ENCODE measurements at regions not wholly inside any gene's neighbourhood (a gene's known extent, or its start where the extent isn't known, plus 50 kb on each side); places are given as distances from the start of the nearest gene placed in this dataset.
"Not testable (repeated sequence)": the region's sequence is repeated elsewhere in the genome, so short reads cannot be mapped to it uniquely, and the experiment has no call there.

- no peaks in the 10 kb centered on the region for H3K4me1 ChIP-seq
- no peak overlapping the region for H3K27ac ChIP-seq
- intact Hi-C loops (cut with DNase I): no loop called here
- no peaks in the 10 kb centered on the region for H3K9me3 ChIP-seq
- no peak for ATAC-seq
- no peak overlapping the region for H3K4me3 ChIP-seq
- no peaks in the 10 kb centered on the region for H3K27me3 ChIP-seq
- no peak for DNase-seq
- no peaks in the 10 kb centered on the region for H3K36me3 ChIP-seq
- no peak for TF ChIP-seq CTCF (IDR thresholded peaks at IDR 0.05)
Observed at GRCh38 chr12:74241341-74241740, 296.3 kb upstream of the ATXN7L3B start.

DNA sequence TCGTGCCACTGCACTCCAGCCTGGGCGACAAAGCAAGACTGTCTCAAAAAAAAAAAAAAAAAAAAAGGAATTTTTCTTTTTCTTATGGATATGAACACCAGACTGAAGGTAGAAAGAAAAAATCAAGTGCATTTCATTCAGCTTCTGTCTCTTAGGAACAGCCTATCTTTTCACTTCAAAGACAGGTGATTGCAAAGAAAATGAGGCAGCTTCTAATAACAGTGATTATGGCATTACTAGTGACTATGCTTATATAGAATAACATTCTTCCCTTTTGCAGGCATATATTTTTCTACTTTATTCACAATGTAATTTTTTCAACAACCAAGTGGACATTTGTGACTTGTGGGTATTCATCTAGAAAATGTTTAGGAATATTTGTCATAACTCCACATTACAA, 295.5 kb upstream of the ATXN7L3B start:
- H3K27ac ChIP-seq: no peak overlapping the region
- no peaks in the 10 kb centered on the region for H3K27me3 ChIP-seq
- no peak overlapping the region for H3K4me3 ChIP-seq
- DNase-seq (no peak), ATAC-seq (no peak)
- H3K4me1 ChIP-seq: no peaks in the 10 kb centered on the region
- intact Hi-C loops (cut with DNase I): no loop called here
- no peaks in the 10 kb centered on the region for H3K36me3 ChIP-seq
- no peak for TF ChIP-seq CTCF (IDR thresholded peaks at IDR 0.05)
- H3K9me3 ChIP-seq: no peaks in the 10 kb centered on the region

DNA sequence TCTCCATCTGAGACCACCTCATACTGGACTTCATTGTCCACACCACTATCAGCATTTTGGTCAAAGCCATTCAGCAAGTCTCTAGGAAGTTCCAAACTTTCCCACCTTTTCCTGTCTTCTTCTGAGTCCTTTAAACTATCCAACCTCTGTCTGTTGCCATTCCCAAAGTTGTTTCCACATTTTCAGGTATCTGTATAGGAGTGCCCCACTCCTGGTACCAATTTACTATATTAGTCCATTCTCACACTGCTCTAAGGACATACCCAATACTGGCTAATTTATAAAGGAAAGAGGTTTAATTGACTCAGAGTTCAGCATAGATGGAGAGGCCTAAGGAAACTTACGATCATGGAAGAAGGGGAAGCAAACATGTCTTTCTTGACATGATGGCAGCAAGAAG, 292.2 kb upstream of the ATXN7L3B start:
- ATAC-seq (no peak), DNase-seq (no peak)
- Histone ChIP-seq H3K4me3 (no peak overlapping the region), H3K36me3 (no peaks in the 10 kb centered on the region), H3K9me3 (no peaks in the 10 kb centered on the region), H3K27me3 (no peaks in the 10 kb centered on the region), H3K27ac (no peak overlapping the region), H3K4me1 (no peaks in the 10 kb centered on the region)
- intact Hi-C loops (cut with DNase I): no loop called here
- TF ChIP-seq CTCF (IDR thresholded peaks at IDR 0.05): no peak

DNA sequence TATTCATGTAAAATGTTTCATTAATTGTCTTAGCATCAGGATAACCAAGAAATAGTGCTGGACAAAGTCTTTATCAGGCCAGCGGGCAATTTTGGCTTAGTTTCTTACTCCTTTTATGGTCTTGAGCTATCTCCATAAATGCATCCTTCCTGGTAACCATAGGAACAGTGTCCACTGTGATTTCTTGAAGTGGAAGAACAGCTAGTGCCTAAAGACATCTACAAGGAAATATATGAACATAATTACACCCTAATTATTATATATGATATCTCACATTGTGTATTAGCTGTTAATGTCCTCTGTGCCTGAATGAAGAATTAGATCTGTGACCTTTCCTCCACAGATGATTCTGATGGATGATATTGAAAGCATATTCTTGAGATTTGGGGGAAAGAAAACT, 286.7 kb upstream of the ATXN7L3B start:
- no peak for TF ChIP-seq CTCF (IDR thresholded peaks at IDR 0.05)
- H3K27me3 ChIP-seq: no peaks in the 10 kb centered on the region
- H3K27ac ChIP-seq: no peak overlapping the region
- H3K9me3 ChIP-seq: no peaks in the 10 kb centered on the region
- H3K4me1 ChIP-seq: no peaks in the 10 kb centered on the region
- ATAC-seq (no peak), DNase-seq (no peak)
- H3K4me3 ChIP-seq: no peak overlapping the region
- H3K36me3 ChIP-seq: no peaks in the 10 kb centered on the region
- intact Hi-C loops (cut with DNase I): no loop called here

DNA sequence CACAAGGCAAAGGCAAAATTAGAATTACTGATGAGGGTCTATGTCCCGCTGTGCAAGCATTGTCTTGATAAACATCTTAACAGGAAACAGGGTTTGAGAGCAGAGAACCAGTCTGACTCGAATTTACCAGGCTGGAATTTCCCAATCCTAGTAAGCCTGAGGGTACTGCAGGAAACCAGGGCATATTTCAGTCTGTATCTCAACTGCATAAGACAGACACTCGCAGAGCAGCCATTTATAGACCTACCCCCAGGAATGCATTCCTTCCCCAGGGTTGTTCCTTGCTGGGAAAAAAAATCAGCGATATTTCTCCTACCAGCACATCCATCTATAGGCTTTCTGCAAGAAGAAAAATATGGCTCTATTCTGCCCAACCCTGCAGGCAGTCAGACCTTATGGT, 283.8 kb upstream of the ATXN7L3B start:
- H3K27ac ChIP-seq, ATAC-seq, H3K36me3 ChIP-seq: not testable (repeated sequence)

GRCh38 chr12:74254784-74255183, 282.9 kb upstream of the ATXN7L3B start:
- H3K36me3 ChIP-seq: no peaks in the 10 kb centered on the region
- DNase-seq (no peak), ATAC-seq (no peak)
- no peak overlapping the region for H3K4me3 ChIP-seq
- H3K27ac ChIP-seq: no peak overlapping the region
- H3K27me3 ChIP-seq: no peaks in the 10 kb centered on the region
- intact Hi-C loops (cut with DNase I): no loop called here
- no peaks in the 10 kb centered on the region for H3K4me1 ChIP-seq
- TF ChIP-seq CTCF (IDR thresholded peaks at IDR 0.05): no peak
- H3K9me3 ChIP-seq: no peaks in the 10 kb centered on the region

More for the DNA sequence above, 283.8 kb upstream of the ATXN7L3B start:
- H3K9me3 ChIP-seq; H3K4me1 ChIP-seq; DNase-seq; H3K4me3 ChIP-seq; intact Hi-C loops (cut with DNase I); H3K27me3 ChIP-seq: not testable (repeated sequence)
